Pulmonary artery endothelial cell (primary cell): ENCODE measurements at regions not wholly inside any gene's neighbourhood (a gene's known extent, or its start where the extent isn't known, plus 50 kb on each side); places are given as distances from the start of the nearest gene placed in this dataset.
"Not testable (repeated sequence)": the region's sequence is repeated elsewhere in the genome, so short reads cannot be mapped to it uniquely, and the experiment has no call there.

Experiments
- DNase-seq: peaks from one replicate; pipeline ENCODE4 v3.0.0-alpha.2; 2011; ENCODE audit warnings: low read depth, low spot score

DNA sequence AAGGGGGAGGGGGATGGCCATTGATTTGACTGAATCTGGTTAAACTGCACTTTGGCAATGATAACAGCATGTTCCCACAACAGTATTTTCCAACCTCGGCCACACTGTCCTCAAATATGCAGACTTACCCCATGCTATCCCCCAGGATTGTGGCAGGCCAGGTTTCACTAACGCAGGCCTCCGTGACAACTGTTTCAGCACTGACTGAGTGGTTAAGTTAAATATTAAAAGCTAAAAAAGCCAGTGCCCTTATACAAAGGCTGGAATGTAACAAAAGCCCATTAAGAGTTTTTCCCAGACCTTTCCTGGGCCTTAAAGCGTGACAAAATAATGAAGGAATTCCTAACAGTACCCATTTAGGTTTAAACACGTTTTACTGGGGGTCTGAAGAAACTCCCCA lies 202.9 kb downstream of the USP25 start:
- no peak for DNase-seq

DNA sequence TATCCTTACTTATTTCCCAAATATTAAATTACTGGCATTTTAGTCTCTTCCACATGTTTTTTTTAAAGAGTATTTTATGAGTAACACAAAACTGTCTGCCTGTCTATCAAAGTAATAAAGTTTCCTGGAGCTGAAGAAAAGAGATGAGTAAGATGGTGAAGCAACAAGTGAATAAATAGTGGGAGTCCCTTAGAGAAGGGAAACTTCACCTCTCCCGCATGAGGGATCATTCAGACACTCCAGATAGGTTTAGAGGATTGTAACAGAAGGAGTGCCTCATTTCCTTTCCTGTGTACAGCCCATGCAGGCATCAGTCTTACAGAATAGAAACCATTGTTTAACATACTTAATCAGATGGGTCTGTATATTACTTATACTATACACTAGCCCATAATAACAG lies 205.7 kb downstream of the USP25 start:
- no peak for DNase-seq

DNA sequence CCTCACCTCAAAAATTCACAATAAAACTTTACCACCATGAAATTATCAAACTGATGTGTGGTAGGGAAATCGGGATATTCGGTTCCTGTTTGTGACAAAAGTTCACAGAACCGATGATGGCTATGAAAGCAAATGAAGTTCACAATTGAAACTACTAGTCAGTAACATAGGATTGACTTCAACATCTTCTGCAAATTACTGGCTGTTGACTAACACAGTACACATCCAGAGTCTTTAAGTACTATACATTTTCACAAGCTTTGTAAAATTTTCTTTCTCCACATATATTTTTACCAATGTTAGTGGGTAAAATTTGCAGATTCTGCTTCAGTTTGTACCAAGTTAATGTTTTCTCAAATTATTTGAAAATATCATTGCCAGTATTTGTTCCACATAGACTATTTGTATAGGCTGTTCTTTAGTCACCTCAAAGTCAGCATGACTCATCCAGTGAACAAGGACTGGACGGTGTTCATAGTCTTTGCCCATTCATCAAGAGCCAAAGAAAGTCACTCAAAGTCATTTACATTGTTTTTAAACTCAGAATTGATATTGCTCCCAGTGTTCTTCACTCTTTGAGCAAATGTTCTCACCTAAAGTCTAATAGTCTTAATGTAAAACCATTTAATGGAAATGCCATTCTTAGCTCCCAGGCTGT lies 213.4 kb downstream of the USP25 start:
- DNase-seq: no peak

DNA sequence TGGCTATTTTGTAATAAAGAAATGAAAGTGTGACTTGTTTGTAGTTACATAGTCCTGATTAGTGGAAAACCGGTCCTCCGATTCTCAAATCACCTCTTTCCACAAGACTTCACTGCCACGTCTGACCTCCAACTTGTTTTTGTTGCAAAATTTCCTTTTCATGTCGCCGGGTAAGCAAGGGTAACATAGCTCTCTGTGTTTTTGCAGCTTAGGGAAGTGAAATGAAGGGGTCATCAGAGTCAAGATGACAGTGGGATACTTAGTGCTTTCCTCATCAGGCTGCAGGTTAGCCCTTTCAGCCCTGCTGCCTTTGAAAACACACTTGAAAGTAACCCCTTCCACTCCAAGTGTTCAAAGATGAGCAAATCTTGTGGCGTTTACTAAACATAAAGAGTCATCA lies 217.9 kb downstream of the USP25 start:
- DNase-seq: no peak

DNA sequence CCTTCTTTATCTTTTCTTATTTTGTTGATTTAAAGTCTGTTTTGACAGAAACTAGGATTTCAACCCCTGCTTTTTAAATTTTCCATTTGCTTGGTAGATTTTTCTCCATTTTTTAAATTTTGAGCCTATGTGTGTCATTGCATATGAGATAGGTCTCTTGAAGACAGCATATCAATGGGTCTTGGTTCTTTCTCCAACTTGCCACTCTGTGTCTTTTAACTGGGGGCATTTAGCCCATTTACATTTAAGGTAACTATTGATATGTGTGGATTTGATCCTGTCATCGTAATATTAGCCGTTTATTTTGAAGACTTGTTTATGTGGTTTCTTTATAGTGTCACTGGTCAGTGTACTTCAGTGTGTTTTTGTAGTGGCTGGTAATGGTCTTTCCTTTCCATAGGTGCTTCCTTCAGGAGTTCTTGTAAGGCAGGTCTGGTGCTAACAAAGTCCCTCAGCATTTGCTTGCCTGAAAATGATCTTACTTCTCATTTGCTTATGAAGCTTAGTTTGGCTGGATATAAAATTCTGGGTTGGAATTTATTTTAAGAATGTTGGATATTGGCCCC lies 223.9 kb downstream of the USP25 start:
- DNase-seq: no peak

DNA sequence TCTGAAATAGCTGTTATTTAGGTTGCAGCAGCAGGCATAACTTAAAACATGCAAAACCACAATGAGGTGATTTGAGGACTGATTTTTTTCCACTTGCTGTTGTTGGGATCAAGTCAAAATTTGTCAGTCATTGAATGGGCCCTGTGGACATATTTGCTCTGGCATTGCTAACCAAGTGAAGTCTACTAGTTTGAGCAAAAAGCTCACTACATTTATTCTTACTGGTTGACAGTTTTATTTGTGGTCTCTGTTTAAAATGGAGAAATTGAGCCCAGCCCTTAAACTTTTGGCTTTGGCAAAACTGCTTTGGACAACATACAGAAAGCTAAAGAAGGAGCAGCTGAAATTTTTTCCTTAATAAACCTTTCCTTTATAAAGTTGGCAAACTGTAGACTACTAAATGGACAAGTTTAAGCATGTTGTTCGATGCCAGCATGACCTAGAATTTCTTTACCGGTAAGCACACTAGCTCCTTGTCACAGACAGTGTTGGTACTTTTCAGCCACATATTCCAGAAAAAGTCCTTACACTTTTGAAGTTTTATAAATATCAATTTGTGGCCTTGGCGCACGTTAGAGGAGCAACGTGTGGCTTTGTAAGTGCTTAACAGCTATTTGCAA lies 234.6 kb downstream of the USP25 start:
- no peak for DNase-seq

DNA sequence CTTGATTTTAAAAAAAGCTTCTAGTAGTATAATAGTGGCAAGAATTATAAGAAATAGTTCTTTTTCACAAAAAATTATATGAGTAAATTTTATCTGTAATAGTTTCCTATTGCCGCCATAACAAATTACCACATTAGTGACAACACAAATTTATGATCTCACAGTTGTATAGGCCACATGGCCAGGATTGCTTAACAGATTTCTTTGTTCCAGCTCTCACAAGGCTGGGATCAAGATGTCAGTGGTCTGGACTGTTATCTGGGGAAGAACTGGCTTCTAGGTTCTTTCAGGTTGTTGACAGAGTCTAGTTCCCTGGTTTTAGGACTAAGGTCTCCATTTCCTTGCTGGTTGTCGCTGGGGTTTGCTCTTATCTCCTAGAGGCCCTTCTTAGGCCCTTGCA lies 236.4 kb downstream of the USP25 start:
- DNase-seq: no peak

DNA sequence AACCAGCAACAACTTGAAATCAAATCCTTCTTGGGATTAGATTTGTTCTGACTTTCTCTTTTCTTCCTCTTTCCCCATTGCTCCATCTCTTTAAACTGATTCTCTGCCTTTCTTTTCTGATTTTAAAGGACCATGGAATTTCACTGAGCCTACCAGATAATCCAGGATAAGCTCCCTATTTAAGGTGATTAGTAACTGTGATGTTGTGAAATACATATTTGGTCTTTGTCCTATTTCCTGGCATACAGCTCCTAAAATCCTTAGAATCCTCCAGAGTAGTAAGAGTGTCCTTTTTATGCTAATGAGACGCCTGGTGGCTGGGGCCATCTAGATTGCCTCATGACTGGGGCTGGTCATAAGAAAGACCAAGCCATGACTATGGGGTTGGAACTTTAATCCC lies 236.9 kb downstream of the USP25 start:
- DNase-seq: no peak

DNA sequence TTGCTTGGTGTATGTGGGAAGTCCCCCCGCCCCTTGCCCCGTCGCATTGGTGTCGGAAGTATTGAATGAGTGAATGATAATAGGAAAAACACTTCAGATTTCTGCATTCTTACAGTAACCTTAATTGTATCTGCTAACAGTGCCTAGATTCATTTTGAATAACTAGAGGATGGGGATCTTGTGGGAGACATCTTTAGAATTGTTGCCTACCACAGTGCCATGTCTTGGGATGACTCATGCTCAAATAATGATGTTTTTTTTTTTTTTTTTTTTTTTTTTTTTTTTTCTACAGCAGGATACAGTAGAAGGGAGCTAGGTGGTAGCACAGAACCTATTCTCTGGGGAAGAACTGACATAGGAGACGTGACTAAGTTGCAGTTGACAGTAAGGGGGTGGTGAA lies 237.9 kb downstream of the USP25 start:
- DNase-seq: no peak

DNA sequence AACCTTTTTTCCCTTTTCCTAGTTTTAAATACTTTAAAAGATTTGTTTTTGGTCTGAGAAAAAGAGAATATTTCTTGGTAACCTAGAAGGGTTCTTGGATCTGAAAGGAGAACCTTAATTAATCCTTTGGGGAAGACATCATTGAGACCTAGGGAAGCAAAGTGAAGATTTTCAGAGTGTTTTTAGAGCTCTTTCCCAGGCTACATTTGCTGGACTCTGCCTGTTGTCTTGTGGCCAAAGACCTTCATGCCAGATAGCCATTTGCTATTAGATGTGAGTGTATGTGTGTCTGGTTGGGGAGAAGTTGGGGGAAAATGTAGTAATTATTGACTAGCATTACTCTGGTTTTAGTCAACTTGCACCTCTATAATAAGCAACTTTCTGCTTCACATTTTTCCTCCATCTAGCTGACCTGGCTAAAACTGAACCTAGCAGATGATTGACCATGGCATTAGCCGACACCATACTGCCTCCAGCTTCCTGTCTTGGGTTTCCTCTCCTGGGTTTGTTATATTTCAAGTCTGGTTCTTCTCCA lies 239.1 kb downstream of the USP25 start:
- DNase-seq: no peak

DNA sequence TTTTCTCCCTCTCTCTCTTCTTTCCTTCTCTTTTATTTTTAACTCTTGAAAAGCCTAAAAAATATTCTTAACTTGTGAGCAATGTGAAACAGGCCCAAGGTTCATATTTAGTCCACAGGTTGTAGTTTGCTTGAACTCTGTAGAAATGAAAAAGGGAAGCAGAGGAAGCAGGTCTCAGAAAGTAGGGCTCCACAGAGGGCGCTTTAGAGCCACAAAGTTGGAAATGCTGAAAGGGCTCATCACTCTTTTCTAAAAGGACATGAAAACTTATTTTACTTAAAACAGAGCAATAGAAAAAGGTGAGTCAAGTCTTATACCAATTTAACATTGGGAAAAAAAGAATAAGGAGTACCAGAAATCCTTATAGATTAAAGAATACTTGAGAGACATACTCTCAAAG lies 247.0 kb downstream of the USP25 start:
- no peak for DNase-seq

DNA sequence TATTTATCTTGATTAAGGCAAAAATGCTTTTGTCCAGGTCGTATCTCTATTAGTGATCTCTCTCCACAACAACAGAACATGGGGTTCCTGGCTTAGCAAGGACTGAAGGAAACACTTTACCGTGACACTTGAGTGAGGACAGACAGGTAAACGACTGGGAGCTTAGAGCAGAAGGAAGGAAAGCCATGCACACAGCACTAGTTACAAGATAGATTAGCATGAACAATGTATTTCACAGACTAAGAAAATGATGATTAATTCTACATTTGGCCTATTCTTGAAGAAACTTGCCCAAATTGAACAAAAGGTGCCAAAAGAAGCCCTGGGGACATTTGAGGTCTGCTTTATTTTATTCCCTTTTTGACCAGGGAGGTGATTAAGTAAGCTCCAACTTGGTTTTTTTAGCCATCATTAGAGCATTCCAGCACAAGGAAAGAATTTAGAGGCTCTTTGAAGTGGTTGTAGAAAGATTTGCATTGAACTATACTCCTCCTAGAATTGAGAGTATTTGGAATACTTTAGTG lies 248.5 kb downstream of the USP25 start:
- DNase-seq: no peak

DNA sequence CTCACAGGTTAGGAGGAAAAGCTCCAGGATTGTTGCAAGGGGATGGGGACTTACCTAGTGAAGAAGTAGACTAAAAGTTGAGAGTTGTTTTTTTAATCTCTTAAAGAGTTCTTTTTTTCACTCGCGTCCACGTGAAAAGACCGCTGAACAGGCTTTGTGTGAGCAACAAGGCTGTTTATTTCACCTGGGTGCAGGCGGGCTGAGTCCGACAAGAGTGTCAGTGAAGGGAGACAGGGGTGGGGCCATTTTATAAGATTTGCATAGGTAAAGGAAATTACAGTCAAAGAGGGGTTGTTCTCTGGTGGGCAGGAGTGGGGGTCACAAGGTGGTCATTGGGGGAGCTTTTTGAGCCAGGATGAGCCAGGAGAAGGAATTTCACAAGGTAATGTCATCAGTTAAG lies 249.7 kb downstream of the USP25 start:
- not testable (repeated sequence) for DNase-seq

DNA sequence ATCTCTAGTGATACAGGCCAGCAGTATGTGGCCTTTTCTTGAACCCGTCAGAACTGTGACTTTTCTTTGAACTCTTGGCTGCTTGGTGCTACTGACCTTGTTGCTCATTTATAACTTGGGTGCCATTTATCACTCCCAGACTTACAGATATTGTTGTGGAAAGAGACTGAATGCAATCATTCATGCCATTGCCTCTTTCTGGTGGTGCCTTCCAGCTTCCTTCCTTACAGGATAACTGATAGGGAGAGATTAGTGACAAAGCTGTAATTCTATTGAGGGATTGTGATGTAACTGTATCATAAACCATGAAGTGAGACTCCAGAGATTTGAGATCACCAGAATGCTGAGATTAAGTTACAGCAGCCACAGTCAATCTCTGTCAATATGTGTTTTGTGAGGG lies 256.5 kb downstream of the USP25 start:
- peak; percentile 89 for DNase-seq

DNA sequence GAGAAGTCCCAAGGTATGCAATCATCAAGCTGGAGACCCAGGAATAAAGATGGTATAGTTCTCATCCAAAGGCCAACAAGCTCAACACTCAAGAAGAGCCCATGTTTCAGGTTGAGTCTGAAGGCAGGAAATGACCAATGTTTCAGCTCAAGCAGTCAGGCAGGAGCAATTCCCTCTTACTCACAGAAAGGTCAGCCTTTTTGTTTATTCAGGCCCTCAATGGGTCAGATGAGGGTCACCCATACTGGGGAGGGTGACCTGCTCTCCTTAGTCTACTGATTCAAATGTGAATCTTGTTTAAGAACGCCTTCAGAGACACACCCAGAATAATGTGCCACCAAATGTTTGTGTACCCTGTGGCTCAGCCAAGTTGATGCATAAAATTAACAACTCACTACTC lies 262.4 kb downstream of the USP25 start:
- peak; percentile 84 for DNase-seq

DNA sequence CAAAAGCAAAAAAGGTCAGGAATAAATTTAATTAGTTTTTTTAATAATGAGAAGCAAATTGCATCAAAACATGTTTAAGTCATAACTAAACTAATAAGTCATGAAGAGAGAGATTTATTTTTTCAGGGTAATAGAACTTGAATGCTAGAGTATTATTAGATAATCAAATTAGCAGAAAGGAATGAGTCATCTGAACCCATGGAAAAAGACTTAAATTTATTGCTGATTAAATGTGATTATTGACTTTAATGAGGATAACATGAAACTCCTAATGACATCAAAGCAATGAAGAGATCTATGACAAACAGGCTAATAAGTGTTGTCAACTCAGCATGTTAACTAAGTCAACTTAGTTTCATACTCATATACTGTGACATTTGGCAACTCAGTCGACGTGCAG lies 264.2 kb downstream of the USP25 start:
- DNase-seq: no peak

DNA sequence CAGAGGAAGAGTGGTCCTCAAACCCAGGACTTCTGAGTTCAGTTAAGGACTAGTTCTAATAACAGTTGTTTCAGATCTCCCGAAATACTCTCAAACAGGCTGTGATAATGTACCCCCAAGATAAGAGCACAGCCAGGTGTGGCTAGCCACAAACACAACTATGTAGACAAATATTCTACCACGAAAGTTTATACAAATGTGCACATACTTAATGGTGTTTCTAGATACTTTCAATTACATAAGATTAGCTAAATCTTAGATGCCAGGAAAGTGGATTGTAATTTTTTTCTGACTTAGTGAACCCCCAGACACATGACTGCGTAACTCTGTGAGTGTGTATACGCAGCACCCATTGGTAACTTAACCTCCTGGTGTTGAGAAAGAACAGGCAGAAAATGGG lies 270.0 kb downstream of the USP25 start:
- DNase-seq: no peak

DNA sequence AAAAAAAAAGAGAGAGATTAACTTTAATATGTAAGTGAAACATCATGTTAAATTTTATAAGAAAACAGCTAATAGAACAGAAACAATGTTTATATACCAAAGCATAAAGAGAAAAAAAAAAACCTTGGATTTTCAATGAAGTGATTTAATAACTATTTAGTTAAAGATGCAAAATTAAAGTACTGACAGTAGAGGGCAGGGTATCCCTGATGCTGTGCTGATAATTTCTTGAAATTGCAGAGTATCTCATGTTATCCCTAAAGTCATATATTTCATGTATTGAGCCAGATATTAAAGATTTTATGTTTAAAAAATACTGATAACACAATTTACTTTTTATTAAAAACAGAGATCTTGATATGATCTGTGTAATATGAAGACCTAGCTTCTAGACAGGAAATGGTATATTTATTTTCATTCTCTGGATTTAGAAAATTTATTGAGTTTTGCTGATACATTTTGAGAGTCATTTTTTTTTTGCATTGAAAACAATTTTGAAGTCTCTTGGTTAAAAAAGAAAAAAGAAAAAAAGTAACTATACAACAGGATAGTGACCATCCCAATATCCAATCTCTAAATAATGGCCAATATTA lies 273.2 kb downstream of the USP25 start:
- no peak for DNase-seq

DNA sequence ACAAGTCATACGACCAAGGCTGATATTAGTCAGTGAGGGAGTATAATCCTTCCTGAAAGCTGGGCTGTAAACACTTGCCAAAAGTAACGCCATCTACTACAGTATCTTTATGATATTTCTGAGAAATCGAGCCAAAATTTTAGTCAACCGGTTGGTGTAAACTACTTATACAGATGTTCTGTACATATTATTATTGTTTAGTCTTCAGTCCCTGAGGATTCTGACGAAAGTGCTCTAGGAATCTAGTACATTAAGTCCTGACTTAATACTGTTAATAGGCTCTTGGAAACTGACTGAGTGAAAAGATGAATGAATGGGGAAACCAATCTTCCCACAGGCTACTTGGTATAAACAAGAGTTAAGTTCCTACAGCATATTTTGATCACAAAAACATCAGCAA lies 274.3 kb downstream of the USP25 start:
- DNase-seq: no peak

DNA sequence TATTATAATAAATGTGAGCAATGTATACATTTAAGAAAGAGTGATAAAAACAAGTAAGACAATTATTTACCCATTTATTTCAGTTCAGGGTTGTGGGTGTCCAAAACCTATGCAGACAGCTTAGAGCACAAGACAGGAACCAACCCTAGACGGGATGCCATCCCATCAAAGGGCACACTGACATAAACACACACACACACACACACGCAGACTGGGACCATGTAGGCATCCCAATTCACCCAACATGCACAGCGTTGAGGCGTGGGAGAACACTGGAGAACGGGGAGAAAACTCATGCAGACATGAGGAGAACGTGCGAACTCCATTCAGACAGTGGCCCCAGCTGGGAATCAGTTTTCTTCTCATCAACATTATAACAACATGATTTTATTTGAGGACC lies 274.7 kb downstream of the USP25 start:
- DNase-seq: no peak

DNA sequence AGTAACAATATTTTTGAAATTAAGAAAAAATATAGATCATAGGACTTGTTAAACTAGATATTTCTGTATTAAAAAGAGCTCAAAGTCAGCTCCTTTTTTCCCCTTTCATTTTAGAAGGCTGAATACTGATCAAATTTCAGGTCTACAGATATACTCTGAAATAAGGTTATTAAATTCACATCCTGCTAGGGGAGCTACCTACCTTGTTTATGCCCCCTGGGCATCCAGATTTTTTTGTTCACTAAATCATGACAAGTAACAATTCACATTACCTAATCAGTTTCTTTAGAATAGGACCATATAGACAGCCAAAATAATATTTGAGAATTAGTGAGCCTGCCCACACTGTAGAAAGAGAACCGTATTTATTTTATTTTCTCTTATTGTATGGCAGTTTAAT lies 276.2 kb downstream of the USP25 start:
- DNase-seq: no peak

DNA sequence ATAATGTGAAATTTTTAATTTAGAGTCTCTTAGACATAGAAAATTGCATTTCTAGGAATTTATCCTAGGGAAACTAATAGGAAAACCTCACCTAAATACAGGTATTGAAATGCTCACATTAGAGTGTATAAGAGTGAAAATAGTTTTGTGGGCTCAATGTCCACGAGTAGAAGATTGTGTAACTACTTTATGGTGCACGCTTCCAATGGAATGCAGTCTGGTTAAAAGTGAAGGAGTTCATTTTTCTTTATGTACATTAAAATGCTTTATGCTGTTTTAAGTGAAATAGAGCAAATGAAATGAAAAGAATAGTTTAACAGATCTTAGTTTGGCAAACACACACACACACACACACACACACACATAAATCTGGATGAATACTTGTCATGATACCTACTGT lies 278.2 kb downstream of the USP25 start:
- no peak for DNase-seq
